Testis (tissue), 2 donors: ENCODE measurements at regions not wholly inside any gene's neighbourhood (a gene's known extent, or its start where the extent isn't known, plus 50 kb on each side); places are given as distances from the start of the nearest gene placed in this dataset.

Experiments used
- CTCF ChIP-seq, 3 experiments: fragments of 450-650 bp in 2 of 3; fragments of 200-600 bp in 1 of 3; sonication (generic) in 1 of 3; IDR thresholded peaks; one replicate each; pipeline ENCODE4 v1.5.1; 2016 to 2019; ENCODE audit warnings: antibody characterized with exemption in 3 of 3, mild to moderate bottlenecking in 2 of 3, moderate library complexity in 1 of 3
- POLR2A ChIP-seq: fragments of 450-650 bp; IDR thresholded peaks from one replicate; pipeline ENCODE4 v1.6.1; 2017; ENCODE audit warnings: antibody characterized with exemption, mild to moderate bottlenecking, moderate library complexity

GRCh38 chr10:53153831-53154230 lies 381.2 kb upstream of the MBL2 start:
- no peak for TF ChIP-seq CTCF (IDR thresholded peaks at IDR 0.05)
- no peak for TF ChIP-seq POLR2A
